ENCODE measurements at regions not wholly inside any gene's neighbourhood (a gene's known extent, or its start where the extent isn't known, plus 50 kb on each side); places are given as distances from the start of the nearest gene placed in this dataset.

DNA sequence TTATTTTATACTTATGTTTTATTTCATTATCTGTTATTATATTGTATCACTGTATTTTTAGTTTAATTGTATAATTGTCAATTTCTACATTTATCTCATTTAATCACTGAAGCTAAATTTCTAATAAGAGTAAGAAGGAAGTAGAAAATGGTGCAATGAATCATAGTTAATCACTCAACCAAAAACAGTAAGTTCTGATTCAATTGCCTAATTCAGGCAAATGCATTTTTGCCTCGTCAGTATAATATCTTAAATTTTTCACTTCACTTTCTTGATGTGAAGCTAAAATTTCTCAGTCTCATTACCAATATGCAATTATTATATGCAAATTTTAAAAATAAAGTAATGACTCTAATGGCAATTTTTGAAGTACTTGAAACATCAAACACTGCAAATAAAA is 340.5 kb upstream of the USP15 start (continued):
- TF ChIP-seq SIN3A (conservative IDR thresholded peaks at IDR 0.05 in 1 of 2, IDR thresholded peaks at IDR 0.05 in 1 of 2; ENCODE audit: low read depth in 1 of 2, low read length in 2 of 2) (no peak), TCF12 (IDR thresholded peaks at IDR 0.05; ENCODE audit: low read depth, low read length) (no peak), SIX5 (IDR thresholded peaks at IDR 0.05; ENCODE audit: low read depth, low read length) (no peak)
